NCI-H2171 (cell line): ENCODE measurements at regions not wholly inside any gene's neighbourhood (a gene's known extent, or its start where the extent isn't known, plus 50 kb on each side); places are given as distances from the start of the nearest gene placed in this dataset.
"Not testable (repeated sequence)": the region's sequence is repeated elsewhere in the genome, so short reads cannot be mapped to it uniquely, and the experiment has no call there.

Experiments
- DNase-seq: peaks from one replicate; lab custom pipeline; 2025; lab: John Stamatoyannopoulos, UW

- no peak for DNase-seq
Observed at GRCh38 chr12:93204896-93205295, 172.8 kb upstream of the NUDT4 start.

- DNase-seq, result no peak
Observed at GRCh38 chr12:93205361-93205760, 172.4 kb upstream of the NUDT4 start.

- DNase-seq, result no peak
Observed at GRCh38 chr12:93208011-93208410, 169.7 kb upstream of the NUDT4 start.

DNA sequence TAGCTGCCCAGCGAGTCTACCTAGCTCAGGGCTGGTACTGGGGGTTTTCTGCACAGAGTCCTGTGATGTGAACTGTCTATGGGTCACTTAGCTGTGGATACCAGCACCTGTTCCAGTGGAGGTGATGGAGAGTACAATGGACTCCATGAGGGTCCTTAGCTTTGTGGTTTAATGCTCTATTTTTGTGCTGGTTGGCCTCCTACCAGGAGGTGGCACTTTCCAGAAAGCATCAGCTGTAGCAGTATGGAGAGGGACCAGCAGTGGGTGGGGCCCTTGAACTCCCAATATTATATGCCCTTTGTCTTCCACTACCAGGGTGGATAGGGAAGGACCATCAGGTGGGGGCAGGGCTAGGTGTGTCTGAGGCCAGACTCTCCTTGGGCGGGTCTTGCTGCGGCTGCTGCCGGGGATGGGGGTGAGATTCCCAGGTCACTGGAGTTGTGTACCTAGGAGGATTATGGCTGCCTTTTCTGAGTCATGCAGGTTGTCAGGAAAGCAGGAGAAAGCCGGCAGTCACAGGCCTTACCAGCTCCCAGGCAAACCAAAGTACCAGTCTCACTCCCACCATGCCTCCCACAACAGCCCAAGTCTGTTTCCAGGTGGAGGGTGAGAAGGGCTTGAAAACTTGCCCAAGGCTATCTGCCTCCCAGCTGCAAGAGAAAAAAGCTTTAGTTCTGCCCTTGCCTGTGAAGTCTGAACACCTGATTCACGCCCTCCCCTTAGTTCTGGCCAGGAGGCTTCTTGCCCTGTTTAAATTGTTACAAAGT, 163.0 kb upstream of the NUDT4 start:
- no peak for DNase-seq

- no peak for DNase-seq
Observed at GRCh38 chr12:93215290-93215678, 162.4 kb upstream of the NUDT4 start.

DNA sequence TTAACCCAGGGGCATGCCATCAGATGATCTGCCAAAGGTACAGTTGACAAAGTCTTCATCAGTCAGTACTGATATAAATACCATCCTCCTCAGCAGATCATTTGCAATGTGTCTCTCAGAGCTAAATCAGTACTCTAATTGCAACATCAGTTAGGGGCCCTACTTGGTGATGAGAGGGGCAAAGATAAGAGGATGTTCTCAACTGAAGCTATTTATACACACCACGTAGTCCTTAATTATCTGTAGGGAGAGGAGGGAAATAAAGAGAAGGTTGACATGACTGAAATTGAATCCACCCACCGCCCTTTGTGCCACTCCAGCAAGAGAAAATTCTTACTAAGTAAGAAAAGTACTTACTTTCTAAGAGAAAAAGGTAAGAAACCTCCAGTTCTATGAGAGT, 157.8 kb upstream of the NUDT4 start:
- DNase-seq, result no peak

GRCh38 chr12:93221841-93222240, 155.9 kb upstream of the NUDT4 start:
- DNase-seq, result no peak

DNA sequence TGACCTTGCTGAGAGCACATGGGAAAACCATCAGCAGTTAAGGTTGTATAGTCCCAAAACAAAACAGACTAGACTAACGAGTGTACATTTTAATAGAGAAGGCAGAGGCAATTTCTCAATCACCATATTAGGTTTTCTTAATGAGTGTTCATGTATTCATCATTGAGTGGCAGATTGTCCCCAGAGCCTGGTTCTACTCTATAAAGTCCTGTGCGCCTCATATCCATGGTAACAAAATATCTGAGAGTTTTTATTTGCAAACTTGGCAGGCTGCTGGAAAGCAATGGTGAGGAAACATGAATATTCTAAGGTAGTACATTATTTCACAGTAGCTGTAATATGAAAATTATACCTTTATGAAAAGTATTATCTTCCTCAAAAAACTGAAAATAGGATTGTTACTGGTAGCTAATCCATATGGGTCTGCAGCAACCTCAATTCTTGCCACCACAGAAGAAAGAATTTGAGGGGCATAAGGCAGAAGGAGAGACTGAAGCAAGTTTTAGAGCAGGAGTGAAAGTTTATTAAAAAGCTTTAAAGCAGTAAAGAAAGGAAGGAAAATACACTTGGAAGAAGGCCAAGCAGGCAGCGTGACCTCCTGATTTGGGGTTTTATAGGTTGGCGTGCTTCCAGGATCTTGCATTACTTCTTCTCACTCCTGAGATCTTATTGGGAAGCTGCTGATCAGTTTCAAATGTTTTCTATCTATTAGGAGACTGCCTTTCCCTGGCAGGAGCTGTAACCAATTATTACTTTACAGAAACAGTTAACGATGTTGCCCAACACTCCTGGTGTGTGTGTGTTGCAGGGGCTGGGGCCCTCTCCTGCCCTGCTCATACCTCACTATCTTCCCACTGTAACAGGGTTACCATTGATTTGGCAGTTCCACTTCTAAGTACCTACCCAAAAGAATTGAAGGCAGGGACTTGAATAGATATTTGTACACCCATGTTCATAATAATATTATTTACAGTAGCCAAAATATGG, 154.0 kb upstream of the NUDT4 start:
- DNase-seq, result peak; percentile 10

DNA sequence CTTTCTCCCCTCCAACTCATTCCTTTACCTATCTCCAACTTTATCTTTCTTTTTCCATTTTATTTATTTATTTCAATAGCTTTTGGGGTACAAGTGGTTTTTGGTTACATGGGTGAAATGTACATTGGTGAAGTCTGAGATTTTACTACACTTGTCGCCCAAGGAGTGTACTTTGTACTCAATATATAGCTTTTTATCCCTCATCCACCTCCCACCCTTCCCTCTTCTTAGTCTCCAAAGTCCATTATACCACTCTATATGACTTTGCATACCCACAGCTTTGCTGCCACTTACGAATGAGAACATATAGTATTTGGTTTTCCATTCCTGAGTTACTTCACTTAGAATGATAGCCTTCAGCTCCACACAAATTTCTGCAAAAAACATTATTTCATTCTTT, 152.6 kb upstream of the NUDT4 start:
- DNase-seq, result no peak

DNA sequence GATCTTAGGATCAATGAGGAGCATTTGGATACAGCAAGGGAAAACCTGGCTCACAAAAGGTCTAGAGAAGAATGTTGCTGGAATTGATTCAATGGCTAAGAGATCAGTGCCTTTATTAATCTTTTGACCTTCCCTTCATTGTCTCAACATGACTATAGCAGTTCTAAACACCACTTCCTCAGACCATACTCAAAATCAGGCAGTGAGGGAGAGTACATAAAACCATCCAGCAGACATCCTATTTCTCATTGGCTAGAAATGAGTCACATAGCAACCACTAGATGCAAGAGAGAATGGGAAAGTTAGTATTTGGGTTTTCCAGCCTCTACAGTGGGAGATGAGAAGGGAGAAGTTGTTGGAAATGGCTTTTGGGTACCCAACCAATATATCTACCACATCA, 151.4 kb upstream of the NUDT4 start:
- no peak for DNase-seq

DNA sequence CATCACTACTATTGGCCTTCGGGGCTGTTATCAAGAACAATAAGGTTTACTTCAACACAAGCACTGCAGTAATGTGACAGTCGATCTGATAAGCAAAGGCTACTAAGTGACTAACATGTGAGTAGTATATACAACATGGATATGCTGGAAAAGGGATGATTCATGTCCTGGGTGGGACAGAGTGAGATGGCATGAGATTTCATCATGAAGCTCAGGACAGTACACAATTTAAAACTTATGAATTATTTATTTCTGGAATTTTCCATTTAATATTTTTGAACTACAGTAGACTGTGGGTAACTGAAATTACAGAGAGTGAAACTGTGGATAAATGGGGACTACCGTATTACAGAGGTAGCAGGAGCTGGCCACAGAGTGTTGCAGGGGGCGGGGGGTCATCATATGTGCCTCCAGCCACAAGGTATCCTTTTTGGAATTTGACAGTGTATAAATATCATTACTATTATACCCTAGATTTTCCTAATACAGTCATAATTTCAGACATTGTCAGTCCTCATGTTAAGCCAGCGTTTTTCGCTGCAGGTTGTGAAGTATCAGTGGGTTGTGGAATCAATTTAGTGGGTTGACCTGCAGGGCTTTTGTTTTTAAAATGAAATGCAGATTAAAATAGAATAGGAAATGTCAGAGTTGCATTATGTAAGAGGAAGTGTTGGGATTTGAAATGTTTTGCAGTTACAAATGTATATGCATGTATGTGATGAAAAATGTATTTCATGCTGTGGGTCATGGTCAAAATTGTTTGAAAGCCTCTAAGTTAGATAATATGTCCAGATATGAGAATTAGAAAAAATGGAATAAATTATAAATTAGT, 148.0 kb upstream of the NUDT4 start:
- DNase-seq, result no peak

DNA sequence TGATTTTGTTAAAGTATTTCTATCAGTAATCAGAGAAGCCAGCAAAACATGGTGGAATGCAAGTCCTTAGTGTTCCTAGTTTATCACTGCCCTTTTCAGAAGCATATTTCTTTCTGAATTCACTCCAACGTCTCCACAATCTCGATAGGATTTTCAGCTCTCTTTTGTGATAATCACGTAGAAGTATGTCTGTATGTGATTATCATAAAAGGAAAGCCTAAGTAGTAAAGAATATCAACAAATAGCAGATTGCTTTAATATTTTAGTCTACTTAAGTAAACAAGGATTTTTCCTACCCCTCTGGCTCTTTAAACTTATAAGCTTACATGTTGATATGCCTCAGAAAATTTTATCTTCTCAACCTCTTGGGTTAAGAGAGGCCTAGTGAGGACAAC, 147.4 kb upstream of the NUDT4 start:
- no peak for DNase-seq

- DNase-seq, result no peak
Observed at GRCh38 chr12:93231938-93232337, 145.8 kb upstream of the NUDT4 start.

DNA sequence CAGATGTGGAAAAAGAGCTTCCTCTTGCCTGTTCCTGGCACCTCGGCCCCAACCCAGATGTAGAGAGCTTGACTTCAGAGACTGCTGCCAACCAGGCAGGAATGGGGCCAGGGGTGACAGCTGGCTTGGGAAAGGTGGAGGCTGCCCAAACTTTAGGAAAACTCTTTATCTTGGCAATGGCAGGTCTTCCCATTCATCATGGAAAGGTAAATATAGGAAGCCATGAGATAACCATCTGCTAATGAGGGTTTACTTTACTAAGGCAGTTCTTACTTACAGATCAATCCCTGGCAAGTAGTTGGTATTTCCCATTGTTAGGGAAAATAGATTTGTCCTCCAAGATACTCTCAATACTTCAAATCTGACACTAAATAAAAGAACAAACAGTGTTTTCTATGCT, 143.1 kb upstream of the NUDT4 start:
- DNase-seq, result peak; percentile 3

DNA sequence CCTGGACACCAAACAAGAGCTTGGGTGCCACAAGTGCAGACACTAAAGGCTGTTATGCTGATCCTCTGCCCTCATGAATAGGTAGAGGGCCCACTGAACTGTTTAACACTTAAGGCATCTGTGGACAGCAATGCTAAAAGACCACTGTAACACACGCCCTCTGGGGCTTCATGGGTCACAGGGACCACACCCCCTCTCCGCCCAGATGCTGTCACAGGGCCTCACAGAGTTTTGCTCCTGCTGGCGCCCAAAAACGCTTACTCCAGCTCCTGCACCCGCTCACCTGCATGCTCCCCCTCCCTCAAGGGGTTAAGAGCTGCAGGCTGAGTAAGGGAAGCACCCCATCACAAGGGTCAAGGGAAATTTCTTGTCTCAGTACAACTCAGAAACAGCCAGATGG, 141.8 kb upstream of the NUDT4 start:
- DNase-seq, result no peak

GRCh38 chr12:93237235-93237915, 140.3 kb upstream of the NUDT4 start:
- DNase-seq, result no peak

DNA sequence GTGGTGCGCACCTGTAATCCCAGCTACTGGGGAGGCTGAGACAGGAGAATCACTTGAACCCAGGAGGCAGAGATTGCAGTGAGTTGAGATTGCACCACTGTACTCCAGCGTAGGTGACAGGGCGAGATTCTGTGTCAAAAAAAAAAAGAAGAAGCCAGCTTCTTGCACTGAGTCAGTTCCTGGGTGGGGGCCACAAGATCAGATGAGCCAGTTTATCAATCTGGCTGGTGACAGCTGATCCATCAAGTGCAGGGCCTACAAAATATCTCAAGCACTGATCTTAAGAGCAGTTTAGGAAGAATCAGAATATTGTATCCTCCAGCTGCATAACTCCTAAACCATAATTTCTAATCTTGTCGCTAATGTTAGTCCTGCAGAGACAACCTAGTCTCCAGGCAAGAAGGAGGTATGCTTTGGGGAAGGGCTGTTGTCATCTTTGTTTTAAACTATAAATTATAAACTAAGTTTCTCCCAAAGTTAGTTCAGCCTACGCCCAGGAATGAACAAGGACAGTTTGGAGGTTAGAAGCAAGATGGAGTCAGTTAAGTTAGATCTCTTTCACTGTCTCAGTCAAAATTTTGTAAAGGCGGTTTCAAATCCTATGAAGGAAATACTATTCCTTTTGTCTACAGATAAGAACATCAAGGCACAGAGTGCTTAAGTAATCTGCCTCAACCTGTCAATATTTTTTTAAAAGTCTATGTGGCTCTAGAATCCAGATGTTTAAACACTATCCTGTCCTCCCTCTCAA, 139.0 kb upstream of the NUDT4 start:
- DNase-seq, result not testable (repeated sequence)

- not testable (repeated sequence) for DNase-seq
Observed at GRCh38 chr12:93239789-93240188, 137.9 kb upstream of the NUDT4 start.

DNA sequence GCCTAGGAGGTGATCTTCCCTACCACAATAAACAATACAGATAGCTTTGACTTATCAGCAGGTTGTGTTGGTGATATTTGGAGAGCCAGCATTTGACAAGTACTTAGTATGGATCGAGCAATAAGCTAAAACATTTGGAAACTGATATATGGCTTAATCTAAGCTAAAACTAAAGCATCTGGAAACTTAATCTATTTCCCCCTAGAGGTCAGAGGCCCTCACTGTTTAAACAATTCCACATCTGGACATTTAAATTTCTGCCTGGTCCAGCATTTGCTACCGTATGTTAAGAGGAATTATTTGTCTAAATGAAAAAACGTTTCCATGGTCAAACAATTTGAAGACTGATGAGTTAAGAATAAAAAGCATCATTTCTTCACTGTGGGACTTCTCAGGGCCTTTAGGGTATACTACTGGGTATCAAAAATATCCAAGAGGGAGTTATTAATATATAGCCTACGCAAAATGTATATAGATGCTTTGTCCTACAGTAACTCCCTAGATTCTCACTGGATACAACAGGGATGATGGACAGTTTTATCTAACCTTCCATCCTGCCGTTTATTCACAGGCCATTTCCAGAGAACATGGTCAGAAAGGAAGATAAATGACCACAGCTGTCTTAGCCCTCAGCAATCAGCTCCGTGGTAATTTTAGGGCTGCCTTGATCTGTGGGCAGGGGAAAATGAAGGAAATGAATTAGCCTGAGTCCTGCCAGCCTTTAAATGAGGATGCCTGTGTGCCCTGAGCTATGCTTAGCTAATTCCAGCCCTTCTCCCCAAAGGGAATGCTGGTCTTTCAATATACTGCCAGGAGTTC, 135.4 kb upstream of the NUDT4 start:
- no peak for DNase-seq

DNA sequence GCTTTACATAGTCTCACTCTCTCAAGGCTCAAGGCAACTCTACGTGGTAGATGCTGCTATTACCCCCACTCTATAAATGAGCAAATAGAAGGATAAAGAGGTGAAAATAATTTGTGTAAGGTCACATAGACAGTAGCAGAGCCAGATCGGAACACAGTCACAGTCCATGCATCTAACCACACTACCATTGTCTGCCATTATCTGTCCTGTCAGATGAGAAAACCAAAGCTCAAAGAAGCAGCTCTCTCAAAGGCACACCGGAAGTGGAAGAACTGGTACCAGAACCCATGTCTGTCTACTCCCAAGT, 134.4 kb upstream of the NUDT4 start:
- DNase-seq, result no peak
